GM19395 (cell line): ENCODE measurements at regions not wholly inside any gene's neighbourhood (a gene's known extent, or its start where the extent isn't known, plus 50 kb on each side); places are given as distances from the start of the nearest gene placed in this dataset.

Experiments
- ATAC-seq: cut with Tn5 transposase; IDR thresholded peaks from one replicate; pipeline ENCODE4 v1.9.1; 2021; ENCODE audit warnings: mild to moderate bottlenecking, moderate library complexity; ENCODE audit not compliant: unreplicated experiment

DNA sequence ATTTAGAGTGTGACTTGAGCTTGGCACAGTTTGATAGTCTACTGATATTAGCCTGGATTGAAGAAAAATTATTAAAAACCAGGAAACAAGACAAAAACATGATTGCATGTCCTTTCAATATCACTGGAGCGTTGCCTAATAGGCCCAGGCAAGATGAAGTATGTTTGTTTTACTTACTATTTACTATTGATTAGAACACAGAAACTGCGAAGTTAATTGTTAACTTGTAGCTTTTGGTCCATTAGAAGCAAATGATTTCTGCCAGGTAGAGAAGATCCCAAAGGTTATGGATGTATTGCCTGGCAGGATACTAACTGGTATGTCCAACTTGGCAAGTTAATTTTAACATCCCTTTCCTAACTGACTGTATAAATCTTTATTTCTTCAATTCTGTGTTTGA is 268.9 kb downstream of the ETNK1 start:
- ATAC-seq, result no peak

DNA sequence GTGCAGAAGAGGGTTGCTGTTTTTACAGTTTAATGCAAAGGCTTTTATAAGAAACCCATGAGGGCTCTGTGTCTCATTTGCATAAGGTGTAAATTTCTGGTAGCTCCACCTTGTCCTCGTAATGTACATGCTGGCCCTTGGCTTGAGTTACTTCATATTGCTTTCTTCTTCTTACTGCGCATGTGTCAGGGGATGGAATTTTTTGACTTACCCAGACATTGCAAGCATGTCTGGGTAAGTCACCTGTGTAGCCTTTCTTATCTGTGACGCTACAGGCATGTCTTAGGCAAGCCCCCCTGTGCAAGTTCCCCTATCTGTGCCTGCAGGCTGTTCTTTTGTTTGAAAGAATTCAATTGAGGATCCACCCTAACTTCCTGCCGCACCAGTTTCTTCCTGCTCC is 274.2 kb downstream of the ETNK1 start:
- ATAC-seq, result no peak

- no peak for ATAC-seq
These were observed 275.4 kb downstream of the ETNK1 start for GRCh38 chr12:22900401-22900800.

- ATAC-seq, result no peak
These were observed 279.5 kb downstream of the ETNK1 start for GRCh38 chr12:22904485-22904884.

GRCh38 chr12:22916241-22916640 is 291.3 kb downstream of the ETNK1 start:
- ATAC-seq, result no peak

DNA sequence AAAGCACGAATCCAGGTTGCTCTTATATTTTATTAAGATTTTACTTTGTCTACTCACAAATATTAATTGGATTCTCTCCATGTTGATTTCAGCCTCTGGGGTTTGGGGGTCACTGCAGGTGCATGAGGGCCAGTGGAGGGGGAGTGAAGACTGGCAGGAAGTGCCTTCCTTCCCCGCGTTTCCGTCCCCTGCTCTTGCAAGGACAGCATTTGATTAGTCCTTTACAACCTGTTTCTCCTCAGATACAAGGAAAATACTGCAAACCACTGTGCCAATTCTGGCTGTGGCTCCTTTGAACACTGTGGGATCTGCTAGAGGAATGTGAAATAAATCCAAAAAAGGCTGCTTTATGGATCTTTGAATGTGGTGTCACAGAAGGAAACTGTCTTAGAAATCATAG is 291.8 kb downstream of the ETNK1 start:
- ATAC-seq, result no peak

GRCh38 chr12:22919883-22920282 is 294.9 kb downstream of the ETNK1 start:
- no peak for ATAC-seq

DNA sequence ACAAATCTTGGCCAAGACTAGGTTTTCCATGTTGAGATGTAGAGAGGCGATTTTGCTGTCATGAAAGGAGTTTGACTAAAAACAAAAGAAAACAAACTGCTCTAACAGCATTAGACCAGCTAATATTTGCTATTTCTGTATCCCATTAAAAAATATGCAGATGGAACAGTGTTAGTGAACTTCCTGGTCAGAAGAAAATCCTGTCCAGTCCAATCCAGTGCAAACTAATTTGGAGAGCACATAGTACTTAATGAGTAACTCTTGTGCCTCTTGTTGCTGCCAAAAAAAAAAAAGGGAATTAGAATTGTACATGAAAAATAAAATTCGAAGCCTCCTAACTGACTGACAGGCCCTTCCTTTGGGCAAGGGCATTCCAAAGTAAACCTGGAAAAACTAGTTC is 298.8 kb downstream of the ETNK1 start:
- ATAC-seq, result no peak

- no peak for ATAC-seq
These were observed 299.4 kb downstream of the ETNK1 start for GRCh38 chr12:22924391-22924790.

- ATAC-seq, result no peak
These were observed 300.7 kb downstream of the ETNK1 start for GRCh38 chr12:22925623-22926022.

DNA sequence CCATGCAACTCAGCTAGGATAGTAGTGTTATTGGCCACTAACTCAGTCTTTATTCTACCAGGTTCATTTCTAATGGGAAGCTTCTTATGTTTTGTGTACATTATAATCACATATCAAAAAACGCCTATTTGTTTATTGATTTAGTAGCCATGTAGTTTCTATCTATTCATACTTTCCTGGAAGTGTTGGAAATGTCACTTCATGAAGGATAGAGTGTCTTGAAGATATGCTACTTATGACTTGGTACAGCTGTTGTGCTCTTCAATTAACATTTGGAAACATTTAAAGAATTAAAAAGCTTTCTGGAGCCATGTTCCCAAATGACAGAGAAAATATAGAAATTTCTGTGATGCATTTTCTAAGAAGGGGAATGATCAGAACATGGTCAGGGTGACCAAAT is 307.5 kb downstream of the ETNK1 start:
- ATAC-seq, result no peak

DNA sequence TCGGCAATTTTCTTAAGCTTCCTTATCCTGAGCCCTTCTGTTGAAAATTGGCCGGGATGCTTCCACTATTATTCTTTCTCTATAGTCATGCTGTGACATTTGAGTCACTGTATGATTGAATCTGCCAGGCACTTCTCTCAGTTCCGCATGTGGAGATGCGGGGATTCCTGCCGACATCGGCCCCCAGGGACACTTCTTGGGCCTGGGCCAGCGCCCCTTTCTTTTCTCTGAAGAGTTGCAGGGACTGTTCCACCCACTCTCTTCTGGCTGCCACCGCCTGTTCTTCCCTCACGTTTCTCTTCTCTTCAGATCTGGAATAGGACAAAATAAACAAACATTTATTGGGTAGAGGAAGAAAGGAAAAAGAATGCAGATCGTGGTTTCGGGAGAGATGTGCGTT is 310.1 kb downstream of the ETNK1 start:
- ATAC-seq, result no peak

DNA sequence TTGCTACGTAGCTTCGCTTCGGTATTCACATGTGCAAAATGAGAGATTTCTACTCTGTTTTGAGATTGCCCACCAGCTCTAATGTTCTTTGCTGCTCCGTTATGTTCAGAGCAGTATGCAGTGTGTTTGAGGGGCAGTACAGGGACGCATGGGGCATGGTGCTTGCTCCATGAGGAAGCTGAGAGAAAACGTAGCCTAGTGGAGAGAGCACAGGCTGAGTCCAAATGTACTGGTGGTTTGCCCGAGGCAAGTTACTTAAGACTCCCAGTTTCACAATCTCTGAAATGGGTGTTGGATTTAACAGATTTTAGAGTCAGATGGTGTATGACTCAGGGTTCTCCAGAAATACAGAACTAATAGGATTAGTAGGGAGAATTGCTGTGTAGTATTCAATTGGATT is 310.5 kb downstream of the ETNK1 start:
- ATAC-seq, result no peak

DNA sequence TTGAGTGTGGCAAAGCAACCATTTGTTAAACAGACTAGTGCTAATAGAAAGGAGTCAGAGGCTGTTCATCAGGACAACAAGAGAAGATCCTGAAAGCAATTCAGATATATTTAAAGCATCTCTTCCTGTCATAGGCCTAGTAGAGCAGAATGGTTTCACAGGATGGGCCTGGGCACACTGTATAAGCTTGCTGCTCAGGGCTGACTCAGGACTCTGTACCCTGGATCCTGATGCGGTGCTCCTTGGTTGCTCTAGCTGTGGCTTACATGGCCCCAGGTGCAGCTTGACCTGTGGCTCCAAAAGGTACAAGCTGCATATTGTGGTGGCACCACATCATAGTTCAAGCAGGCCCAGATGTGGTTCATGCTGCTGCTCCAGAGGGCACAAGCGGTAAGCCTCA is 313.4 kb downstream of the ETNK1 start:
- no peak for ATAC-seq

DNA sequence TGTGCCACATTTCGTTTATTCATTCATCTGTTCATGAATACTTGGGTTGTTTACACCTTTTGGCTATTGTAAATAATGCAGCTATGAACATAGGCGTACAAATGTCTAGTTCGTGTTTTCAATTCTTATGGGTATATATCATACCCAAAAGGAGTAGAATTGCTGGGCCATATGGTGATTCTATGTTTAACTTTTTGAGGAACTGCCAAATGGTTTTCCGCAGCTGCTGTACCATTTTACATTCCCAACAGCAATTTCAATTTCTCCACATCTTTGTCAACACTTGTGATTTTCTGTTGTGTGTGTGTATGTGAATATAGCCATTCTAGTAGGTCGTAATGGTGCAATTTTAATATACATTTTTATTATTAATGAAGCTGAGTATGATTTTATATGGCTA is 326.2 kb downstream of the ETNK1 start:
- no peak for ATAC-seq

- ATAC-seq, result no peak
These were observed 331.7 kb downstream of the ETNK1 start for GRCh38 chr12:22956690-22957089.

DNA sequence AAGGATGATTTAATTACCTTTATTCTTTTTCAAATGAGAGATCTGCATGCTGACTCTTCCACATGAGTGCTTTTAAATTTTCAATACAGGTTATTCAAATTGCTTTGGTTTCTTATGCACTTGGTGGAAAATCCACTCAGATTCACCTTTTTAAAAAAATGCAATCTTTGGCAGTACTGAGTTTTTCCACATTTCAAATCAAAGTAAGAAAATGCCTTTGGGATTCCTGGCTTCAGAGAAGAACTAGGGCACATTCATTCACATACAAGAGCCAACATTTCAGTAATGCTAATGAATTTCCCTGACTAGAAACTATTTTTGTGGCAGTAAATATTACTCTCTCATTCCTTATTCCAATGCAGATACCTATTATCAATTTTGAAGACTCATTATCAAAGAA is 342.2 kb downstream of the ETNK1 start:
- no peak for ATAC-seq

DNA sequence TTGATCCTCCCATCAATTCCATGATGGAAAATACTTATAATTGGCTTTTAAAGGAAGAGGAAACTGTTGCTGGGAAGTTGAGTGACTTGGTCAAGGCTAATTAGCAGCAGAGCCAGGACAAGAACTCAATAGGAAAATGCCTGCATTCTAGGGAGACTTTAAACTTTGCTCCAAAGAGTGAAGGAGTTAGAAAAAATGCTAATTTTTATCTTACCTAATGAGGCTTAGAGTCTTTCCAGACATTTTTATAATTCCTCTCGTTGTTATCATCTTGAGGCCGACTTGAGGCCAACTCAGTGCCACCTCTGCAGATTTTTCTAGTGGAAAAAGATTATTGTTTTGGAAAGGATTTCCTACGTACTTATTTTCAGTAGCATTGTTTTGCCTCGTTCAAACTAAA is 344.6 kb downstream of the ETNK1 start:
- ATAC-seq, result no peak

DNA sequence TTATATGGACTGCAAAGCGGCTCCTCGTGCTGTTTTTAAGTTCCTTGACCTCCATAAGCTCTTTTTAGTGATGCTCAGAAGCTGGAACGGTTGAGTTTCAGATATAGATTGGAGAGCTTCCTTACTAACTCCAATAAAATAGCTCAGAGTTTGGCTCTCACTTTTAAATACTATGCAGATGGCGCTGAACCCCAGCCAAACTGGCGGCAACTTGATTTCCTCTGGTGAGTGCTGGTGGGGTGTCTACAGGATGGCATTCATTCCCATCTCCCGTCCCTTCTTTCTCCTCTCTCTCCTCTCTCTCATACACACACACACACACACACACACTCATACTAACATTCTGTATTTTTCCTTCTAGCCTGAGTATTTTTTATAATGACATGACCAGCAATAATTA is 346.3 kb downstream of the ETNK1 start:
- no peak for ATAC-seq

GRCh38 chr12:22971701-22972191 is 346.8 kb downstream of the ETNK1 start:
- no peak for ATAC-seq

DNA sequence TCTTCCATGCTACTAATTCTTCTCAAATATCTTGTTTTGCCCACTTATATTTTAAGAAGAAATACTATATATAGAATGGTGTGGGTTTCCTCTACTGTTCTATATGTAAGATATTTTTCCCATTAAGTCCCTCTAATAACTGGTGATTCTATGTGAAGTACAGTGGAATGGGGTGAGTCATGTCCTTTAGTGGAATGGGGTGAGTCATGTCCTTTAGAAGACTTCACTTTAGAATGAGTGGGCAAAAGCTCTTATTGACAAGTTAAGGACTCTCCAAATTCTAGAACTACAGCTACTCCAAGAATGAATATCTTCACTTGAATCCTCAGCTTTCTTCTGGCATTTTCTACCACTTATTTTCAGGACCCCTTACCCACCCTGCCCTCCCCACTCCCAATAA is 349.9 kb downstream of the ETNK1 start:
- no peak for ATAC-seq

- no peak for ATAC-seq
These were observed 354.0 kb downstream of the ETNK1 start for GRCh38 chr12:22978962-22979361.

- ATAC-seq, result no peak
These were observed 355.0 kb downstream of the ETNK1 start for GRCh38 chr12:22979854-22980469.
